ENCODE measurements at regions not wholly inside any gene's neighbourhood (a gene's known extent, or its start where the extent isn't known, plus 50 kb on each side); places are given as distances from the start of the nearest gene placed in this dataset.

DNA sequence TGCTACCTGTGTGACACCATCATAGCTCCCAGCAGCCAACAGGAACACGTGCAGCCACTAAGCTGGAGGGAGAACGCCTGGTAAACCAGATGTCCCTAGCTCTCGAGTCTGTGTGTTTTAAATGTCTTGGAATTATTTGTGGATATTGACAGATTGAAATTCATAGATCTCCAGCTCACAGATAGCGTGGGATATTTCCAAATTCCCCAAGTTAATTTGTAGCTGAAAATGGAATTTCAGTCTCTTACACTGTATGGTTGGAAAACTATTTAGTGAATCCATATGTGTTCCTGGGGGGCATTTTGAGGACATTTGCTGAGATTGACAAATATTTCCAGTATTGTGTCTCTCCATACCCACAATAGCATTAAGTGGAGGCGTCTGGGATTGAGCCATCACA is 618.6 kb upstream of the TMEM132C start:
- H3K9ac ChIP-seq (ENCODE audit: extremely low read depth, insufficient read length, low read length): no peak overlapping the region
- H3K27me3 ChIP-seq (ENCODE audit: insufficient read depth, low read length): no peaks in the 10 kb centered on the region
- Mint-ChIP-seq H3K4me1 (peaks cover 9 to 11% of the 10 kb centered on the region in 2 experiments), H3K4me3 (no peak overlapping the region), H3K36me3 (ENCODE audit: insufficient read depth in 1 of 3, low read depth in 3 of 3) (peaks cover 0 to 1% (median 0%) of the 10 kb centered on the region in 3 experiments; a peak in 1 of 7 replicates), H3K27me3 (ENCODE audit: low read depth) (no peaks in the 10 kb centered on the region), H3K9me3 (no peaks in the 10 kb centered on the region), H3K27ac (no peak overlapping the region)
- DNase-seq: no peak
- H4K20me1 ChIP-seq (ENCODE audit: control insufficient read depth, insufficient read depth, insufficient read length): no peaks in the 10 kb centered on the region
- H3K23ac ChIP-seq (ENCODE audit: insufficient read length, low read depth, low read length): no peak overlapping the region
- H3K4me2 ChIP-seq (ENCODE audit: insufficient read depth, insufficient read length, low read length): no peak overlapping the region
- no peak overlapping the region for H2BK120ac ChIP-seq (ENCODE audit: low read depth, low read length, poor library complexity, severe bottlenecking)
- no peak overlapping the region for H3K14ac ChIP-seq (ENCODE audit: insufficient read depth, low read length)
- H3K27ac ChIP-seq (ENCODE audit: insufficient read length, low read depth, low read length): no peak overlapping the region
- no peaks in the 10 kb centered on the region for H3K79me2 ChIP-seq (ENCODE audit: insufficient read depth, low read length)
- no peak overlapping the region for H2AK5ac ChIP-seq (ENCODE audit: insufficient read length, low read length)
- no peak overlapping the region for H4K5ac ChIP-seq (ENCODE audit: insufficient read length, low read depth, low read length)
- H3K9me3 ChIP-seq (ENCODE audit: control insufficient read depth, low read depth, low read length): no peaks in the 10 kb centered on the region
- H3T11ph ChIP-seq (ENCODE audit: low read length): no peak overlapping the region
- H2BK20ac ChIP-seq (ENCODE audit: low read depth, low read length, poor library complexity, severe bottlenecking): no peak overlapping the region
- TF ChIP-seq, protein P1, sequence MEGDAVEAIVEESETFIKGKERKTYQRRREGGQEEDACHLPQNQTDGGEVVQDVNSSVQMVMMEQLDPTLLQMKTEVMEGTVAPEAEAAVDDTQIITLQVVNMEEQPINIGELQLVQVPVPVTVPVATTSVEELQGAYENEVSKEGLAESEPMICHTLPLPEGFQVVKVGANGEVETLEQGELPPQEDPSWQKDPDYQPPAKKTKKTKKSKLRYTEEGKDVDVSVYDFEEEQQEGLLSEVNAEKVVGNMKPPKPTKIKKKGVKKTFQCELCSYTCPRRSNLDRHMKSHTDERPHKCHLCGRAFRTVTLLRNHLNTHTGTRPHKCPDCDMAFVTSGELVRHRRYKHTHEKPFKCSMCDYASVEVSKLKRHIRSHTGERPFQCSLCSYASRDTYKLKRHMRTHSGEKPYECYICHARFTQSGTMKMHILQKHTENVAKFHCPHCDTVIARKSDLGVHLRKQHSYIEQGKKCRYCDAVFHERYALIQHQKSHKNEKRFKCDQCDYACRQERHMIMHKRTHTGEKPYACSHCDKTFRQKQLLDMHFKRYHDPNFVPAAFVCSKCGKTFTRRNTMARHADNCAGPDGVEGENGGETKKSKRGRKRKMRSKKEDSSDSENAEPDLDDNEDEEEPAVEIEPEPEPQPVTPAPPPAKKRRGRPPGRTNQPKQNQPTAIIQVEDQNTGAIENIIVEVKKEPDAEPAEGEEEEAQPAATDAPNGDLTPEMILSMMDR (conservative IDR thresholded peaks at IDR 0.05): no peak
- no peaks in the 10 kb centered on the region for H3K23me2 ChIP-seq (ENCODE audit: insufficient read length, low read depth, low read length, poor library complexity, severe bottlenecking)
- H2BK15ac ChIP-seq (ENCODE audit: low read depth, low read length): no peak overlapping the region
- H2BK12ac ChIP-seq (ENCODE audit: insufficient read length, low read depth, low read length): no peak overlapping the region
- H3K56ac ChIP-seq (ENCODE audit: insufficient read length, low read depth, low read length): no peak overlapping the region
- no peak overlapping the region for H4K8ac ChIP-seq (replicated peaks; ENCODE audit: insufficient read length, low read depth, low read length)
- H3K18ac ChIP-seq (ENCODE audit: insufficient read length, low read depth, low read length): no peak overlapping the region
- no peak overlapping the region for H4K91ac ChIP-seq (ENCODE audit: insufficient read length, low read depth, low read length)
- H2AFZ ChIP-seq (ENCODE audit: low read length): no peak overlapping the region
- H3K4me1 ChIP-seq (ENCODE audit: insufficient read depth, low read length): no peaks in the 10 kb centered on the region; the same call in 1 of the 2 replicates
- no CpG with 5 or more reads among the region's 5 CpGs for WGBS (ENCODE audit: extremely low coverage, insufficient read length, low lambda C conversion rate)
- H3K4ac ChIP-seq (ENCODE audit: low read depth, low read length): no peak overlapping the region
- no peaks in the 10 kb centered on the region for H3K79me1 ChIP-seq (ENCODE audit: insufficient read depth, low read depth, low read length, poor library complexity, severe bottlenecking)
- no peak overlapping the region for H2BK5ac ChIP-seq (ENCODE audit: insufficient read length, low read length)

All from H9 (cell line).